SK-N-SH treated with all-trans-retinoic acid at 6 μM for 48 hours (cell line): ENCODE measurements at regions not wholly inside any gene's neighbourhood (a gene's known extent, or its start where the extent isn't known, plus 50 kb on each side); places are given as distances from the start of the nearest gene placed in this dataset.
A peak's percentile ranks its signal among the peaks of the same experiment; 100 is the strongest.

Experiments used
- ATAC-seq: fragments of 200-7000 bp; cut with Tn5 transposase; 3 replicates; pipeline ENCODE4 v1.9.1; 2020; ENCODE audit warnings: mild to moderate bottlenecking, moderate library complexity
- ARNTL ChIP-seq: fragments of 450-650 bp; formaldehyde crosslinking; IDR thresholded peaks from 2 replicates; pipeline ENCODE4 v1.5.0; 2020; ENCODE audit warnings: low read depth, mild to moderate bottlenecking, moderate library complexity, borderline replicate concordance
- CREB5 ChIP-seq: fragments of 250-450 bp; sonication (Bioruptor Pico); IDR thresholded peaks from 2 replicates; pipeline ENCODE4 v1.5.1; 2020; ENCODE audit warnings: low read depth, mild to moderate bottlenecking, moderate library complexity
- CSDC2 ChIP-seq: fragments of 250-450 bp; sonication (Bioruptor Pico); IDR thresholded peaks from 2 replicates; pipeline ENCODE4 v1.5.0; 2020; ENCODE audit warnings: mild to moderate bottlenecking, moderate library complexity
- ESRRG ChIP-seq: fragments of 250-450 bp; sonication (Bioruptor Pico); IDR thresholded peaks from 2 replicates; pipeline ENCODE4 v1.6.1; 2021; ENCODE audit warnings: mild to moderate bottlenecking
- GLIS3 ChIP-seq: fragments of 250-450 bp; sonication (Bioruptor Pico); IDR thresholded peaks from 2 replicates; pipeline ENCODE4 v1.5.0; 2020; ENCODE audit warnings: mild to moderate bottlenecking, moderate library complexity
- ISL1 ChIP-seq: fragments of 250-450 bp; sonication (Bioruptor Pico); IDR thresholded peaks from 2 replicates; pipeline ENCODE4 v2.1.2; 2022; ENCODE audit warnings: mild to moderate bottlenecking, moderate library complexity
- OSR1 ChIP-seq: fragments of 250-450 bp; sonication (Bioruptor Pico); IDR thresholded peaks from 2 replicates; pipeline ENCODE4 v1.8.0; 2022; ENCODE audit warnings: moderate library complexity, mild to moderate bottlenecking, inconsistent platforms
- PATZ1 ChIP-seq: fragments of 250-450 bp; sonication (Bioruptor Pico); IDR thresholded peaks from 2 replicates; pipeline ENCODE4 v1.8.0; 2020; ENCODE audit warnings: mild to moderate bottlenecking, moderate library complexity, borderline replicate concordance
- SNAI2 ChIP-seq: fragments of 250-450 bp; sonication (Bioruptor Pico); IDR thresholded peaks from 2 replicates; pipeline ENCODE4 v1.5.0; 2020; ENCODE audit warnings: mild to moderate bottlenecking, moderate library complexity
- TCF4 ChIP-seq: fragments of 250-450 bp; sonication (Bioruptor Pico); IDR thresholded peaks from 2 replicates; pipeline ENCODE4 v1.8.0; 2021; ENCODE audit warnings: mild to moderate bottlenecking, moderate library complexity, borderline replicate concordance
- TOX ChIP-seq: fragments of 250-450 bp; sonication (Bioruptor Pico); IDR thresholded peaks from 2 replicates; pipeline ENCODE4 v1.8.0; 2021; ENCODE audit warnings: mild to moderate bottlenecking, moderate library complexity, borderline replicate concordance
- TSHZ2 ChIP-seq: fragments of 250-450 bp; sonication (Bioruptor Pico); IDR thresholded peaks from 2 replicates; pipeline ENCODE4 v1.5.0; 2020; ENCODE audit warnings: mild to moderate bottlenecking, moderate library complexity
- ZC3H10 ChIP-seq: fragments of 250-450 bp; sonication (Bioruptor Pico); IDR thresholded peaks from 2 replicates; pipeline ENCODE4 v1.5.1; 2021; ENCODE audit warnings: mild to moderate bottlenecking, moderate library complexity
- ZFP3 ChIP-seq: fragments of 250-450 bp; sonication (Bioruptor Pico); IDR thresholded peaks from 2 replicates; pipeline ENCODE4 v1.5.0; 2020; ENCODE audit warnings: mild to moderate bottlenecking, moderate library complexity
- ZFP30 ChIP-seq: fragments of 450-650 bp; formaldehyde crosslinking; IDR thresholded peaks from 2 replicates; pipeline ENCODE4 v1.5.0; 2022; ENCODE audit warnings: mild to moderate bottlenecking, moderate library complexity
- ZNF565 ChIP-seq: fragments of 450-650 bp; formaldehyde crosslinking; conservative IDR thresholded peaks from 2 replicates; pipeline ENCODE4 v1.5.0; 2020; ENCODE audit warnings: low read depth, mild to moderate bottlenecking, moderate library complexity
- ZNF70 ChIP-seq: fragments of 450-650 bp; formaldehyde crosslinking; IDR thresholded peaks from 2 replicates; pipeline ENCODE4 v1.5.0; 2020; ENCODE audit warnings: mild to moderate bottlenecking, moderate library complexity

- no peak for ATAC-seq
- no peak for TF ChIP-seq GLIS3 (CRISPR knock-in tag)
- no peak for TF ChIP-seq TSHZ2 (CRISPR knock-in tag)
- TF ChIP-seq OSR1 (CRISPR knock-in tag), result no peak
- no peak for TF ChIP-seq ZNF565 (CRISPR knock-in tag)
- TF ChIP-seq ZFP30, result no peak
- TF ChIP-seq ARNTL (CRISPR knock-in tag), result no peak
- no peak for TF ChIP-seq ZFP3 (CRISPR knock-in tag)
Measured at GRCh38 chr10:31595992-31596391, 277.0 kb downstream of the ZEB1 start.

- no peak for ATAC-seq
- TF ChIP-seq ARNTL (CRISPR knock-in tag), result no peak
- TF ChIP-seq ZC3H10, result no peak
- TF ChIP-seq CSDC2 (CRISPR knock-in tag), result no peak
- TF ChIP-seq ZFP3 (CRISPR knock-in tag), result no peak
- no peak for TF ChIP-seq PATZ1
Measured at GRCh38 chr10:31594347-31594873, 275.4 kb downstream of the ZEB1 start.

- no peak for ATAC-seq
- TF ChIP-seq ZNF70 (CRISPR knock-in tag), result no peak
- no peak for TF ChIP-seq TSHZ2 (CRISPR knock-in tag)
- TF ChIP-seq TOX, result no peak
- no peak for TF ChIP-seq PATZ1
- no peak for TF ChIP-seq ZFP30
- no peak for TF ChIP-seq ARNTL (CRISPR knock-in tag)
- no peak for TF ChIP-seq ZC3H10
- no peak for TF ChIP-seq CSDC2 (CRISPR knock-in tag)
- no peak for TF ChIP-seq TCF4 (CRISPR knock-in tag)
- no peak for TF ChIP-seq ISL1 (CRISPR knock-in tag)
- TF ChIP-seq CREB5 (CRISPR knock-in tag), result no peak
- no peak for TF ChIP-seq ESRRG (CRISPR knock-in tag)
Measured at GRCh38 chr10:31593124-31593523, 274.1 kb downstream of the ZEB1 start.

GRCh38 chr10:31591569-31591968, 272.6 kb downstream of the ZEB1 start:
- TF ChIP-seq ZFP30 (peak; percentile 96), SNAI2 (no peak)
- ATAC-seq, result no peak
